Tibial nerve (tissue), 4 donors: ENCODE measurements at regions not wholly inside any gene's neighbourhood (a gene's known extent, or its start where the extent isn't known, plus 50 kb on each side); places are given as distances from the start of the nearest gene placed in this dataset.

Experiments
- DNase-seq, 2 donors: peaks; one replicate each; pipeline ENCODE4 v3.0.0-alpha.2; 2019; ENCODE audit warnings: low spot score in 2 of 2
- H3K27ac ChIP-seq, 4 donors: fragments of 200-600 bp; sonication (generic) in 3 of 4; one replicate each; pipeline ENCODE4 v1.5.1; 2017 to 2019; ENCODE audit warnings: mild to moderate bottlenecking in 1 of 4
- H3K27me3 ChIP-seq, 2 donors: fragments of 200-600 bp; sonication (generic) in 1 of 2; one replicate each; pipeline versions ENCODE4 v1.5.1 to v1.6.0; 2017 to 2019
- H3K36me3 ChIP-seq, 3 donors: fragments of 200-600 bp; sonication (generic); one replicate each; pipeline ENCODE4 v1.5.1; 2018 to 2019
- H3K4me1 ChIP-seq, 4 donors: fragments of 200-600 bp; sonication (generic) in 3 of 4; one replicate each; pipeline ENCODE4 v1.5.1; 2017 to 2019
- H3K4me3 ChIP-seq, 4 donors: fragments of 200-600 bp; sonication (generic) in 3 of 4; one replicate each; pipeline ENCODE4 v1.5.1; 2017 to 2019; ENCODE audit warnings: mild to moderate bottlenecking in 1 of 4, moderate library complexity in 1 of 4
- H3K9me3 ChIP-seq, 4 donors: fragments of 200-600 bp; sonication (generic) in 3 of 4; one replicate each; pipeline ENCODE4 v1.5.1; 2017 to 2019
- EP300 ChIP-seq, 2 donors: sonication (generic); formaldehyde crosslinking; IDR thresholded peaks; one replicate each; pipeline ENCODE4 v1.6.1; 2017; ENCODE audit warnings: antibody characterized with exemption in 2 of 2, mild to moderate bottlenecking in 1 of 2
- POLR2A ChIP-seq, 2 donors: fragments of 450-650 bp; IDR thresholded peaks; one replicate each; pipeline ENCODE4 v1.6.1; 2017; ENCODE audit warnings: antibody characterized with exemption in 2 of 2, mild to moderate bottlenecking in 2 of 2, moderate library complexity in 2 of 2
- WGBS, 2 donors: methylation state at CpG; one replicate each; pipeline ENCODE4 v1.1.5; 2018; 5-methylcytosine and 5-hydroxymethylcytosine counted together
- TF ChIP-seq, protein P1 (sequence below), 5 experiments: fragments of 200-600 bp in 3 of 5; fragments of 450-650 bp in 2 of 5; sonication (generic) in 3 of 5; IDR thresholded peaks; one replicate each; pipeline ENCODE4 v1.5.1; 2016 to 2019; ENCODE audit warnings: antibody characterized with exemption in 5 of 5, mild to moderate bottlenecking in 3 of 5, moderate library complexity in 2 of 5

DNA sequence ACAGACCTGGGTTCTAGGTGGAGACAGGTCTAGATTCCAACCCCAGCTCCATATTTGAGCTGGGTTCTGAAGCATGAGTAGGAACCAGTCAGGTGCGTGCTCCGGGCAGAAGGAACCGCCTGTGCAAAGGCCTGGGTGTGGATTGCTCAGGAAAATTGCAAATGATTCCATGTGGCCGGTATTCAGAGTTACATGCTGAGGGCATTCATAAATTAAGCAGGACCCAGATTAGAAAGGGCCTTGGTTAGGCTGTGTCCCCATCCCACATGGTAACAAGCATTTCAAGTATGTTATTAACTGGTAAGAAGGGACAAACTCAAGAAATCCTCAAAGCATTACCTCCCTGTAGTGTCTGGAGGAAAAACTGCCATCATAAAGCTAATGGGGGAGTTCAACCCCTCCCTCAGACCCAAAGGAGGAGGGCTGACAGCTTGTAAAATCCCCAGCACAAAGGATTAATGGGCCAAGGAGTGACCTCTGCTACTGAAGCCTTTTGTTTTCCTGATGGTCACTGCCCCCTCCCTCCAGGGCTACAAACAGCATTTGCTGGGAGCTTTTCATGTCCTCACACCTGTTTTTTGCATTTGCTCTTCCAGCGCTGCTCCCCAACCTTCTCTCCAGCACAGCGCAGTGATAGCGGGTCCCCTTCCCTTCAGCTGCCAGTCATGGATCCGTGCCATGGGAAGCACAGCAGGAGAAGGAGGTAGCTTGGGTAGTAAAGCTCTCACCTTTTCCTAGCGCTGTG is 218.0 kb downstream of the C16orf95 start:
- no peak for DNase-seq
- 78 to 80% methylated on average over 9 of the region's 9 CpGs for WGBS, 2 donors
- Histone ChIP-seq H3K4me3 (no peak overlapping the region), H3K27me3 (no peaks in the 10 kb centered on the region), H3K36me3 (no peaks in the 10 kb centered on the region), H3K9me3 (no peaks in the 10 kb centered on the region), H3K27ac (no peak overlapping the region), H3K4me1 (peaks cover 0 to 24% (median 0%) of the 10 kb centered on the region in 4 donors)
- TF ChIP-seq EP300 (IDR thresholded peaks at IDR 0.05) = no peak
- no peak for TF ChIP-seq POLR2A (IDR thresholded peaks at IDR 0.05)
- TF ChIP-seq, protein P1, sequence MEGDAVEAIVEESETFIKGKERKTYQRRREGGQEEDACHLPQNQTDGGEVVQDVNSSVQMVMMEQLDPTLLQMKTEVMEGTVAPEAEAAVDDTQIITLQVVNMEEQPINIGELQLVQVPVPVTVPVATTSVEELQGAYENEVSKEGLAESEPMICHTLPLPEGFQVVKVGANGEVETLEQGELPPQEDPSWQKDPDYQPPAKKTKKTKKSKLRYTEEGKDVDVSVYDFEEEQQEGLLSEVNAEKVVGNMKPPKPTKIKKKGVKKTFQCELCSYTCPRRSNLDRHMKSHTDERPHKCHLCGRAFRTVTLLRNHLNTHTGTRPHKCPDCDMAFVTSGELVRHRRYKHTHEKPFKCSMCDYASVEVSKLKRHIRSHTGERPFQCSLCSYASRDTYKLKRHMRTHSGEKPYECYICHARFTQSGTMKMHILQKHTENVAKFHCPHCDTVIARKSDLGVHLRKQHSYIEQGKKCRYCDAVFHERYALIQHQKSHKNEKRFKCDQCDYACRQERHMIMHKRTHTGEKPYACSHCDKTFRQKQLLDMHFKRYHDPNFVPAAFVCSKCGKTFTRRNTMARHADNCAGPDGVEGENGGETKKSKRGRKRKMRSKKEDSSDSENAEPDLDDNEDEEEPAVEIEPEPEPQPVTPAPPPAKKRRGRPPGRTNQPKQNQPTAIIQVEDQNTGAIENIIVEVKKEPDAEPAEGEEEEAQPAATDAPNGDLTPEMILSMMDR (IDR thresholded peaks at IDR 0.05) = no peak

DNA sequence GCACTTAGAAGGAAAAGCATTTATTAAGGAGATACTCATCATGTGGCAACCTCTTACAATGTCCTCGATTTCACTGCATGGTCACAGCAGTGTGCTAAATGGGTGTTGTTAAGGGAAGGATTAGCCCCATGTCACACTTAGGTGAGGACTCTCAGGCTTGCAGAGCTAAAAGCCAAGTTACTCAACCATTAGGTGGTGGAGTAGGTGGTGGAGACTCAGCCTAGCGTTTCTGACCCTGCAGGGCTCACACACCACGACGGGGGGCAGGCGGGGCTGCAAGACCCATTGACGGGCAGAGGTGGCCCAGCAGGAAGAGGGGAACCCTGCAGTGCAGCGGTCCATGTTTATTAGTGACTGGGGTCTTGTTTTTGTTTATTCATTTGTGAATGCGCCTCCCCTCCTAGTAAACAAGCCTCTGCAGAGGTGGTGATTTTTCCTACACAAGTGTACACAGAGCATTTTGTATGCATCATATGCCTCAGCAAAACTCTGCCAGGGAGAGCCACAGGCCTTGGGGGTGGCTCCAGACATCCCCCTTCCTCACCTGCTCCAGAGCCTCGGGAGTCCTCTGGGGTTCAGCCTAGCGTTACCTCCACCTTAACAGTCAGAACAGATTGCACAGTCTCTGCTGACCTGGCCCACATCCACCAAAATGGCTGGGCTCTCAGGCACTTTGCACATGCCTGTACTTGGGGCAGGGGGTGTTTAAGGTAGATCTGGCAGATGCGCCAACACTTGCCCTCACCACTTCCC is 216.7 kb downstream of the C16orf95 start:
- H3K36me3 ChIP-seq = no peaks in the 10 kb centered on the region
- no peak overlapping the region for H3K4me3 ChIP-seq
- peaks cover 0 to 24% (median 0%) of the 10 kb centered on the region in 4 donors for H3K4me1 ChIP-seq
- H3K27me3 ChIP-seq = no peaks in the 10 kb centered on the region
- TF ChIP-seq EP300 (IDR thresholded peaks at IDR 0.05) (no peak), POLR2A (IDR thresholded peaks at IDR 0.05) (no peak)
- TF ChIP-seq, protein P1 (IDR thresholded peaks at IDR 0.05) = no peak
- no peaks in the 10 kb centered on the region for H3K9me3 ChIP-seq
- no peak for DNase-seq
- 76 to 90% methylated on average over 9 to 11 of the region's 11 CpGs for WGBS, 2 donors
- no peak overlapping the region for H3K27ac ChIP-seq

DNA sequence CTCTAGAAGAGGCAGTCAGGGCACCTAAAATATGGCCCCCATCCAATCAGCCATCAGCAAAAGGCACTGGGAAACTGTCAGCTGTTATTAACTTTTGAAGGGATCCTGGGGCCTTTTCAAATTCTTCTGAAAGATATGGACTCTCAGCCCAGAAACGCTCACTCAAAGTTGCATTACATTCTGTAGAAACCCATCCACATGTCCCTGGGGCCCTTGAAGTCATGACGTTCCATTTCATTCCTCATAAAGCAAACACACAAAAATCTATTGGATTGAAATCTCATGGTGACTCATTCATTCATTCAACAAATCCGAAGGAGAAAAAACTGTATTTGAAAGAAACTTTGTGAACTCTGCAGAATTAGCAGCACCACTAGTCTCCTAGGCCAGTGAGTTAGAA is 215.3 kb downstream of the C16orf95 start:
- Histone ChIP-seq H3K27me3 (no peaks in the 10 kb centered on the region), H3K9me3 (no peaks in the 10 kb centered on the region), H3K27ac (peak overlapping the region in 1 of 4 donors; percentile 64), H3K36me3 (no peaks in the 10 kb centered on the region), H3K4me3 (no peak overlapping the region), H3K4me1 (peaks cover 0 to 24% (median 0%) of the 10 kb centered on the region in 4 donors)
- 28 to 32% methylated on average over 3 of the region's 3 CpGs for WGBS, 2 donors
- no peak for TF ChIP-seq EP300 (IDR thresholded peaks at IDR 0.05)
- no peak for TF ChIP-seq POLR2A (IDR thresholded peaks at IDR 0.05)
- TF ChIP-seq, protein P1 (IDR thresholded peaks at IDR 0.05) = no peak
- DNase-seq = no peak

DNA sequence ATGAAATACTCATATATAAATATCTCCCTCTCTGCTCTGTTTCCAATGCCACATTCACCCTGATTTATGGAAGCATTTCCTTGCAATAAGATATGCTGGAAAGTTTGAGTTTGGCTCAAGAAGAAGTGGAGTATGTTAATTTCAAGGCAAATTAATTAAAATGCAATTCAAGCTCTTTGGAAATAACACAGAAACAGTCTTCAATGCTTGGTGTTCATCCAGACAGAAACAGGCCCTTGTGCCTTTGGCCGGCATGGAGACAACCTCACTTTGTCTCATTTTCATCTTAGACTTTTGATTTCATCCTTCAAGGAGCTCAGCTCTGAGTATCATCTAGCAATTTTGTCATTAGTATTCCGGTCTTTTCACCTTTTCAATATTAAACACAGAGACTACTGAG is 210.0 kb downstream of the C16orf95 start:
- no peak for DNase-seq
- no peaks in the 10 kb centered on the region for H3K27me3 ChIP-seq
- TF ChIP-seq, protein P1 (IDR thresholded peaks at IDR 0.05) = no peak
- no peak for TF ChIP-seq POLR2A (IDR thresholded peaks at IDR 0.05)
- no peak for TF ChIP-seq EP300 (IDR thresholded peaks at IDR 0.05)
- H3K36me3 ChIP-seq = no peaks in the 10 kb centered on the region
- no peak overlapping the region for H3K27ac ChIP-seq
- H3K4me1 ChIP-seq = peaks cover 0 to 7% (median 0%) of the 10 kb centered on the region in 4 donors
- H3K9me3 ChIP-seq = no peaks in the 10 kb centered on the region
- H3K4me3 ChIP-seq = no peak overlapping the region
- 63 to 68% methylated on average over 2 of the region's 2 CpGs for WGBS, 2 donors

DNA sequence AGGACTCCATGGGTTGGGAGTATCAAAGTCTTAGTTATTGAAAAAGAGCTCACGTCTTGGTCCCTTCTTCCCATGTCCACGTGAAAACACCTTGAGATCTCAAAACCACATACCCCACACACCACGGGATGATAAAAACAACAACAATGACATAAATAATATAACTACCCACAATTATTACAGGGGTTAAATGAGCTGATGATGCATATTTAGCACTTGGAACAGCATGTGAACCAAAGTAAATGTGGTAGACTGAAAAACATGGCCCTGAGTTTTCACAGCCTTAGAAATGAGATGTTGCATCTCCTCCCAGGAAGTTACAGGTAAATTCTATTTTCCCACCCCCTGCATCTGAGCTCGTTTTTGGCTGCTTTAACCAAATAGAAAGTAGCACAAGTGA is 208.9 kb downstream of the C16orf95 start:
- Histone ChIP-seq H3K9me3 (no peaks in the 10 kb centered on the region), H3K27ac (no peak overlapping the region), H3K27me3 (no peaks in the 10 kb centered on the region), H3K4me3 (no peak overlapping the region), H3K4me1 (no peaks in the 10 kb centered on the region), H3K36me3 (no peaks in the 10 kb centered on the region)
- 78 to 86% methylated on average over 4 of the region's 4 CpGs for WGBS, 2 donors
- TF ChIP-seq POLR2A (IDR thresholded peaks at IDR 0.05) = no peak
- TF ChIP-seq, protein P1 (IDR thresholded peaks at IDR 0.05) = no peak
- TF ChIP-seq EP300 (IDR thresholded peaks at IDR 0.05) = no peak
- DNase-seq = no peak
